ENCODE measurements at regions not wholly inside any gene's neighbourhood (a gene's known extent, or its start where the extent isn't known, plus 50 kb on each side); places are given as distances from the start of the nearest gene placed in this dataset.
A peak's percentile ranks its signal among the peaks of the same experiment; 100 is the strongest.

- DNase-seq (ENCODE audit: low read depth), result no peak
These were observed 64.6 kb downstream of the LYZL4 start for GRCh38 chr3:42345811-42346210.

GRCh38 chr3:42340466-42340865 is 69.9 kb downstream of the LYZL4 start:
- DNase-seq (ENCODE audit: low read depth), result no peak

- DNase-seq (ENCODE audit: low read depth), result no peak
These were observed 71.1 kb downstream of the LYZL4 start for GRCh38 chr3:42339321-42339720.

- DNase-seq (ENCODE audit: low read depth), result peak; percentile 2
These were observed 70.1 kb upstream of the CCK start for GRCh38 chr3:42336103-42336502.

- DNase-seq (ENCODE audit: low read depth), result no peak
These were observed 51.2 kb upstream of the CCK start for GRCh38 chr3:42317137-42317536.
